ENCODE measurements at regions not wholly inside any gene's neighbourhood (a gene's known extent, or its start where the extent isn't known, plus 50 kb on each side); places are given as distances from the start of the nearest gene placed in this dataset.
"Not testable (repeated sequence)": the region's sequence is repeated elsewhere in the genome, so short reads cannot be mapped to it uniquely, and the experiment has no call there.

GRCh38 chr6:119832411-119832810 lies 482.9 kb upstream of the MAN1A1 start:
- no peak for DNase-seq (ENCODE audit: low read depth, low spot score)
- in situ Hi-C loops (cut with HindIII; ENCODE audit: low sequenced_read_pairs), result no loop called here
- H3K4me3 ChIP-seq (ENCODE audit: low read depth, low read length), result no peak overlapping the region
- no peak for TF ChIP-seq CTCF (IDR thresholded peaks at IDR 0.05; ENCODE audit: low read depth, low read length)

GRCh38 chr6:119830494-119831295 lies 481.1 kb upstream of the MAN1A1 start:
- in situ Hi-C loops (cut with HindIII; ENCODE audit: low sequenced_read_pairs), result no loop called here
- no peak for DNase-seq (ENCODE audit: low read depth, low spot score)
- H3K4me3 ChIP-seq (ENCODE audit: low read depth, low read length), result no peak overlapping the region
- TF ChIP-seq CTCF (IDR thresholded peaks at IDR 0.05; ENCODE audit: low read depth, low read length), result no peak

GRCh38 chr6:119830069-119830468 lies 480.5 kb upstream of the MAN1A1 start:
- H3K4me3 ChIP-seq (ENCODE audit: low read depth, low read length), result no peak overlapping the region
- no peak for DNase-seq (ENCODE audit: low read depth, low spot score)
- no peak for TF ChIP-seq CTCF (IDR thresholded peaks at IDR 0.05; ENCODE audit: low read depth, low read length)
- in situ Hi-C loops (cut with HindIII; ENCODE audit: low sequenced_read_pairs), result no loop called here

GRCh38 chr6:119829499-119829898 lies 479.9 kb upstream of the MAN1A1 start:
- DNase-seq (ENCODE audit: low read depth, low spot score); in situ Hi-C loops (cut with HindIII; ENCODE audit: low sequenced_read_pairs); H3K4me3 ChIP-seq (ENCODE audit: low read depth, low read length): not testable (repeated sequence)

- TF ChIP-seq CTCF (IDR thresholded peaks at IDR 0.05; ENCODE audit: low read depth, low read length), result no peak
Measured at GRCh38 chr6:119829006-119829405, 479.4 kb upstream of the MAN1A1 start.

GRCh38 chr6:119821380-119821779 lies 471.8 kb upstream of the MAN1A1 start:
- DNase-seq (ENCODE audit: low read depth, low spot score), result no peak
- no peak overlapping the region for H3K4me3 ChIP-seq (ENCODE audit: low read depth, low read length)
- no peak for TF ChIP-seq CTCF (IDR thresholded peaks at IDR 0.05; ENCODE audit: low read depth, low read length)
- in situ Hi-C loops (cut with HindIII; ENCODE audit: low sequenced_read_pairs), result no loop called here

More at GRCh38 chr6:119829006-119829405, 479.4 kb upstream of the MAN1A1 start:
- no peak overlapping the region for H3K4me3 ChIP-seq (ENCODE audit: low read depth, low read length)
- no peak for DNase-seq (ENCODE audit: low read depth, low spot score)
- in situ Hi-C loops (cut with HindIII; ENCODE audit: low sequenced_read_pairs), result no loop called here

GRCh38 chr6:119818876-119819275 lies 469.3 kb upstream of the MAN1A1 start:
- in situ Hi-C loops (cut with HindIII; ENCODE audit: low sequenced_read_pairs), result no loop called here

More at GRCh38 chr6:119818876-119819275, 469.3 kb upstream of the MAN1A1 start:
- no peak overlapping the region for H3K4me3 ChIP-seq (ENCODE audit: low read depth, low read length)
- DNase-seq (ENCODE audit: low read depth, low spot score), result no peak
- TF ChIP-seq CTCF (IDR thresholded peaks at IDR 0.05; ENCODE audit: low read depth, low read length), result no peak

All from astrocyte of the spinal cord (primary cell).